ENCODE measurements at regions not wholly inside any gene's neighbourhood (a gene's known extent, or its start where the extent isn't known, plus 50 kb on each side); places are given as distances from the start of the nearest gene placed in this dataset.

DNA sequence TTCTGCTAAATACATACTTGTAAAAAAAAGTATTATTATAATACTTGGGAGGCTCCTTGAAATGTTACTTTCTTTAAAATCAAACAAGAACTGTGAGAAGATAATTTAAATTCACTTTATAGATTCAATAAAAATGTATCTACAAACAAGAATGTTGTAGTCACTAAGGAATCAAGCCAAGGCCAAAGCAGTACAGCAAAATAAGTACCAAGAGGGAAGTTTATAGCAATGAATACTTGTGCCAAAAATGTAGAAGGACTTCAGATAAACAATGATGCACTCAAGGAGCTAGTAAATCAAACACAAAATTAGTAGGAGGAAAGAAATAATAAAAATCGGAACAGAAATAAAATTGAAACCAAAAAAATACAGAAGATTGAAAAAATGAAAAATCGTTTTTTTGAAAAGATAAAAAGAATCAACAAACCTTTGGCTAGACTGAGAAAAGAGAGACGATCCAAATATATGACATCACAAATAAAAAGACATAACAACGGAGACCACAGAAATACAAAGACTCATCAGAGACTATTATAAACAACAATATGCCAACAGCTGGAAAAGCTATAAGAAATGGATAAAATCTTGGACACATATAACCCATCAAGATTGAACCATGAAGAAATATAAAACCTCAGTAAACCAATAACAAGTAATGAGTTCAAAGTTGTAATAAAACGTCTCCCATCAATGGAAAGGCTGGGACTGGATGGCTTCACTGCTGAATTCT, 286.0 kb upstream of the TMEM229A start:
- no peaks in the 10 kb centered on the region for H3K27me3 Mint-ChIP-seq (ENCODE audit: unreplicated experiment)
- peaks cover 14% of the 10 kb centered on the region for H3K9me3 Mint-ChIP-seq (ENCODE audit: unreplicated experiment)
- H3K4me1 Mint-ChIP-seq (ENCODE audit: unreplicated experiment), result peaks cover 2% of the 10 kb centered on the region
- H3K36me3 Mint-ChIP-seq (ENCODE audit: unreplicated experiment), result no peaks in the 10 kb centered on the region
- DNase-seq (ENCODE audit: extremely low spot score, unreplicated experiment), result no peak
- H3K27ac Mint-ChIP-seq (ENCODE audit: unreplicated experiment), result no peak overlapping the region
- no peak overlapping the region for H3K4me3 Mint-ChIP-seq (ENCODE audit: unreplicated experiment)
- no peak for TF ChIP-seq CTCF (IDR thresholded peaks at IDR 0.05)

DNA sequence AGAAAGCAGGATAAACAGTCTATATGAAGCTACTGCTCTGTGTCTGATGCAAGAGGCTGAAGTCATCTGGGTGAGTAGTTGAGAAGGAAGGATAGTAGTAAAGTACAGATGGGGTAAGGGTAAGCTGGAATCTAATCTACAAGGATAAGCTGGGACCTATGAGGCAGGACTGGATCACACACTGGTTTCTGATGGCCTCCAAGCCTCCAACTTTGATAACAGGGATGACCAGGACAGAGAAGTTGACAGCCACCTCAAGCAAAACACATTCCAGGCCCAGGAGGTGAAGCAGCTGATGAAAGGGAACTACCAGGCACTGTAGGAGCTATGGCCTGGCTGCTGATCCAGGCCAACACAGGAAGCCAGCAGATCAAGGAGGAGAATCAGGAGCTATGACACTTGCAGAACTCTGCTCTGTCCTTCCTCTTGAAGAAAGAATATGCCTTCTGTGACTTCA, 278.1 kb upstream of the TMEM229A start:
- DNase-seq (ENCODE audit: extremely low spot score, unreplicated experiment), result no peak
- Mint-ChIP-seq H3K27ac (ENCODE audit: unreplicated experiment) (no peak overlapping the region), H3K36me3 (ENCODE audit: unreplicated experiment) (no peaks in the 10 kb centered on the region), H3K4me1 (ENCODE audit: unreplicated experiment) (no peaks in the 10 kb centered on the region), H3K4me3 (ENCODE audit: unreplicated experiment) (no peak overlapping the region), H3K27me3 (ENCODE audit: unreplicated experiment) (no peaks in the 10 kb centered on the region), H3K9me3 (ENCODE audit: unreplicated experiment) (no peaks in the 10 kb centered on the region)
- no peak for TF ChIP-seq CTCF (IDR thresholded peaks at IDR 0.05)

GRCh38 chr7:124308384-124308783, 275.5 kb upstream of the TMEM229A start:
- H3K36me3 Mint-ChIP-seq (ENCODE audit: unreplicated experiment), result no peaks in the 10 kb centered on the region
- H3K27ac Mint-ChIP-seq (ENCODE audit: unreplicated experiment), result no peak overlapping the region
- H3K4me3 Mint-ChIP-seq (ENCODE audit: unreplicated experiment), result no peak overlapping the region
- no peaks in the 10 kb centered on the region for H3K4me1 Mint-ChIP-seq (ENCODE audit: unreplicated experiment)
- no peaks in the 10 kb centered on the region for H3K27me3 Mint-ChIP-seq (ENCODE audit: unreplicated experiment)
- H3K9me3 Mint-ChIP-seq (ENCODE audit: unreplicated experiment), result no peaks in the 10 kb centered on the region
- DNase-seq (ENCODE audit: extremely low spot score, unreplicated experiment), result no peak
- TF ChIP-seq CTCF (IDR thresholded peaks at IDR 0.05), result no peak

GRCh38 chr7:124295289-124295688, 262.4 kb upstream of the TMEM229A start:
- H3K4me1 Mint-ChIP-seq (ENCODE audit: unreplicated experiment), result no peaks in the 10 kb centered on the region
- H3K36me3 Mint-ChIP-seq (ENCODE audit: unreplicated experiment), result peaks cover 4% of the 10 kb centered on the region
- no peaks in the 10 kb centered on the region for H3K27me3 Mint-ChIP-seq (ENCODE audit: unreplicated experiment)
- peaks cover 28% of the 10 kb centered on the region for H3K9me3 Mint-ChIP-seq (ENCODE audit: unreplicated experiment)
- H3K27ac Mint-ChIP-seq (ENCODE audit: unreplicated experiment), result no peak overlapping the region
- no peak overlapping the region for H3K4me3 Mint-ChIP-seq (ENCODE audit: unreplicated experiment)
- no peak for DNase-seq (ENCODE audit: extremely low spot score, unreplicated experiment)
- no peak for TF ChIP-seq CTCF (IDR thresholded peaks at IDR 0.05)

DNA sequence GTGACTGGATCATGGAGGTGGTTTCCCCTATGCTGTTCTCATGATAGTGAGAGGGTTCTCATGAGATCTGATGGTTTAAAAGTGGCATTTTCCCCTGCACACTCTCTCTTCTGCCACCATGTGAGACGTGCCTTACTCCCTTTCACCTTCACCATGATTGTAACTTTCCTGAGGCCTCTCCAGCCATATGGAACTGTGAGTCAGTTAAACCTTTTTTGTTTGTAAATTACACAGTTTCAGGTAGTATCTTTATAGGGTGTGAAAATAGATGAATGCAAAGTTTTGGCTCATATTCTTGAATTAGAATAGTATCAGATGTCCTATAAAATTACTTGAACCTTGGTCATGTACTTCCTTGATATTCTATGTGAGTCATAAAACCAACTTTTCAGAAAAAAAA, 252.1 kb upstream of the TMEM229A start:
- peaks cover 4% of the 10 kb centered on the region for H3K4me1 Mint-ChIP-seq (ENCODE audit: unreplicated experiment)
- H3K36me3 Mint-ChIP-seq (ENCODE audit: unreplicated experiment), result no peaks in the 10 kb centered on the region
- DNase-seq (ENCODE audit: extremely low spot score, unreplicated experiment), result no peak
- no peak overlapping the region for H3K27ac Mint-ChIP-seq (ENCODE audit: unreplicated experiment)
- H3K9me3 Mint-ChIP-seq (ENCODE audit: unreplicated experiment), result no peaks in the 10 kb centered on the region
- TF ChIP-seq CTCF (IDR thresholded peaks at IDR 0.05), result no peak
- H3K27me3 Mint-ChIP-seq (ENCODE audit: unreplicated experiment), result no peaks in the 10 kb centered on the region
- H3K4me3 Mint-ChIP-seq (ENCODE audit: unreplicated experiment), result no peak overlapping the region

Data from osteocyte (in vitro differentiated cells).